Endothelial cell (in vitro differentiated cells): ENCODE measurements at regions not wholly inside any gene's neighbourhood (a gene's known extent, or its start where the extent isn't known, plus 50 kb on each side); places are given as distances from the start of the nearest gene placed in this dataset.

Experiments used
- DNase-seq: peaks from one replicate; pipeline ENCODE4 v3.0.0; 2021; ENCODE audit warnings: low spot score
- H3K27ac Mint-ChIP-seq: one replicate; pipeline ENCODE4 v1.8.0; 2021; ENCODE audit warnings: mixed read lengths, inconsistent platforms; ENCODE audit not compliant: unreplicated experiment
- H3K27me3 Mint-ChIP-seq: one replicate; pipeline ENCODE4 v1.8.0; 2021; ENCODE audit warnings: mild to moderate bottlenecking, moderate library complexity, mixed read lengths, inconsistent platforms; ENCODE audit not compliant: unreplicated experiment
- H3K36me3 Mint-ChIP-seq: one replicate; pipeline ENCODE4 v1.8.0; 2021; ENCODE audit warnings: mild to moderate bottlenecking, low read depth, mixed read lengths, inconsistent platforms; ENCODE audit not compliant: unreplicated experiment
- H3K4me1 Mint-ChIP-seq: one replicate; pipeline ENCODE4 v1.8.0; 2021; ENCODE audit warnings: mild to moderate bottlenecking, mixed read lengths, inconsistent platforms; ENCODE audit not compliant: unreplicated experiment
- H3K4me3 Mint-ChIP-seq: one replicate; pipeline ENCODE4 v1.8.0; 2021; ENCODE audit warnings: mild to moderate bottlenecking, mixed read lengths, inconsistent platforms; ENCODE audit not compliant: unreplicated experiment
- H3K9me3 Mint-ChIP-seq: one replicate; pipeline ENCODE4 v1.8.0; 2021; ENCODE audit warnings: mixed read lengths, inconsistent platforms; ENCODE audit not compliant: unreplicated experiment
- CTCF ChIP-seq: fragments of 200-600 bp; sonication (generic); IDR thresholded peaks from one replicate; pipeline ENCODE4 v1.5.0; 2021; ENCODE audit warnings: antibody characterized with exemption; ENCODE audit not compliant: unreplicated experiment

- no peaks in the 10 kb centered on the region for H3K27me3 Mint-ChIP-seq
- H3K27ac Mint-ChIP-seq, result no peak overlapping the region
- no peaks in the 10 kb centered on the region for H3K4me1 Mint-ChIP-seq
- no peaks in the 10 kb centered on the region for H3K36me3 Mint-ChIP-seq
- H3K9me3 Mint-ChIP-seq, result no peaks in the 10 kb centered on the region
- no peak for TF ChIP-seq CTCF
- no peak overlapping the region for H3K4me3 Mint-ChIP-seq
- no peak for DNase-seq
These were observed 571.8 kb upstream of the CLINT1 start for GRCh38 chr5:158430798-158431167.

- Mint-ChIP-seq H3K27ac (no peak overlapping the region), H3K4me3 (no peak overlapping the region), H3K27me3 (no peaks in the 10 kb centered on the region), H3K9me3 (no peaks in the 10 kb centered on the region), H3K36me3 (no peaks in the 10 kb centered on the region), H3K4me1 (no peaks in the 10 kb centered on the region)
- DNase-seq, result no peak
- no peak for TF ChIP-seq CTCF
These were observed 571.3 kb upstream of the CLINT1 start for GRCh38 chr5:158430166-158430797.

- no peaks in the 10 kb centered on the region for H3K36me3 Mint-ChIP-seq
- no peak for TF ChIP-seq CTCF
- no peaks in the 10 kb centered on the region for H3K9me3 Mint-ChIP-seq
- DNase-seq, result no peak
- H3K4me3 Mint-ChIP-seq, result no peak overlapping the region
- no peaks in the 10 kb centered on the region for H3K4me1 Mint-ChIP-seq
- H3K27ac Mint-ChIP-seq, result no peak overlapping the region
- H3K27me3 Mint-ChIP-seq, result no peaks in the 10 kb centered on the region
These were observed 570.6 kb upstream of the CLINT1 start for GRCh38 chr5:158429564-158429963.

- no peaks in the 10 kb centered on the region for H3K27me3 Mint-ChIP-seq
- H3K4me3 Mint-ChIP-seq, result no peak overlapping the region
- H3K27ac Mint-ChIP-seq, result no peak overlapping the region
- no peaks in the 10 kb centered on the region for H3K9me3 Mint-ChIP-seq
- H3K4me1 Mint-ChIP-seq, result no peaks in the 10 kb centered on the region
- DNase-seq, result no peak
- H3K36me3 Mint-ChIP-seq, result no peaks in the 10 kb centered on the region
- TF ChIP-seq CTCF, result no peak
These were observed 564.8 kb upstream of the CLINT1 start for GRCh38 chr5:158423623-158424200.

- no peaks in the 10 kb centered on the region for H3K4me1 Mint-ChIP-seq
- DNase-seq, result no peak
- no peaks in the 10 kb centered on the region for H3K36me3 Mint-ChIP-seq
- TF ChIP-seq CTCF, result no peak
- no peaks in the 10 kb centered on the region for H3K27me3 Mint-ChIP-seq
- H3K27ac Mint-ChIP-seq, result no peak overlapping the region
- no peaks in the 10 kb centered on the region for H3K9me3 Mint-ChIP-seq
- no peak overlapping the region for H3K4me3 Mint-ChIP-seq
These were observed 563.9 kb upstream of the CLINT1 start for GRCh38 chr5:158422653-158423515.
